Fibroblast of skin of right biceps (primary cell): ENCODE measurements at regions not wholly inside any gene's neighbourhood (a gene's known extent, or its start where the extent isn't known, plus 50 kb on each side); places are given as distances from the start of the nearest gene placed in this dataset.
"Not testable (repeated sequence)": the region's sequence is repeated elsewhere in the genome, so short reads cannot be mapped to it uniquely, and the experiment has no call there.

Experiments
- DNase-seq: peaks from one replicate; pipeline ENCODE4 v3.0.0-alpha.2; 2013

DNA sequence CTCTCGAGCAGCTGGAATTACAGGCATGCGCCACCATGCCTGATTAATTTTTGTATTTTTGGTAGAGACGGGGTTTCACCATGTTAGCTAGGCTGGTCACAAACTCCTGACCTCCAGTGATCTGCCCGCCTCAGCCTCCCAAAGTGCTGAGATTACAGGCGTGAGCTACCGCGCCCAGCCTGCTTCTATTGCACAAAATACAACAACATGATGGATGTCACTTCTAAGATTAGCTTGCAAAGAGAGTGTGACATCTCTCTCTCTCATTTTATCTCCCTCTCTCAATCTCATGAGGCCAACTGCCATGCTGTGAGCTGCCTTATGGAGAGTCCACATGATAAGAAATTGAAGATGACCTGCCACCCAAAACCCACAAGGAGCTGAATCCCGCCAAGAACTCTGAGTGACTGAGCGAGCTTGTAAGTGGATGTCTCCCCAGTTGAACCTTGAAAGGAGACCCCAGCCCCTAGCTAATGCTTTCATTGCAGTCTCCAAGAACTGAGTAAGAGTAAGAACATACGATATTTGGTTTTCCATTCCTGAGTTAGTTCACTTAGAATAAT, 458.5 kb downstream of the RBFOX1 start:
- DNase-seq = no peak

DNA sequence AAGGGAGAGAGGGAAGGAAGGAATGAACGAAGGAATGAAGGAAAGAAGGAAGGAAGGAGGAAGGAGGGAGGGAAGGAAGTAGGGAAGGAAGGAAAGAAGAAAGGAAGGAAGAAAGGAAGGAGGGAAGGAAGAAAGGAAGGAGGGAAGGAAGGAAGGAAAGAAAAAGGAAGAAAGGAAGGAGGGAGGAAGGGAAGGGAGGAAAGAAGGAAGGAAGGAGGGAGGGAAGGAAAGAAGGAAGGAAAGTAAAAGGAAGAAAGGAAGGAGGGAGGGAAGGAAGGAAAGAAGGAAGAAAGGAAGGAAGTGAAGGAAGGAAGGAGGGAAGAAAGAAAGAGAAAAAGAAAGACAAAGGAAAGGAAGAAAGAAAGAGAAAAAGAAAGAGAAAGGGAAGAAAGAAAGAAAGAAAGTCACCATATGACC, 442.4 kb downstream of the RBFOX1 start:
- DNase-seq = no peak

DNA sequence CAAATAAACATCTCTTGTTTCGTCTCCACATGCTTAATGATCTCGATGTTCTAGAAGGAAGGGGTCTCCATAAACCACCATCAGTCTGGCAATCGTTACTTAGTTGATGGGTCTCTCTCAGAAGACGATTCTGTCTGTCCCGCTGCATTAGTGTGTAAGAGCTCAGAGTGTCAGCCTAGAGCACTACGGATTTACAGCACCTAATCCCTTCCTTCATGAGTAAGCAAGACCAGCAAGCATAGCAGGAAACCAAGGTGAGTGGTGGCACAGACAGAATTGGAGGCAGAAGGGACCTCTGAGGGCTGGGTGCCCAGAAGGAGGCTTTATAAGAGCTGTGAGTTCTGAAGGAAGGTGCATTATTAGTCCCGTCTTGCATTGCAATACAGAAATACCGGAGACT, 440.1 kb downstream of the RBFOX1 start:
- no peak for DNase-seq

DNA sequence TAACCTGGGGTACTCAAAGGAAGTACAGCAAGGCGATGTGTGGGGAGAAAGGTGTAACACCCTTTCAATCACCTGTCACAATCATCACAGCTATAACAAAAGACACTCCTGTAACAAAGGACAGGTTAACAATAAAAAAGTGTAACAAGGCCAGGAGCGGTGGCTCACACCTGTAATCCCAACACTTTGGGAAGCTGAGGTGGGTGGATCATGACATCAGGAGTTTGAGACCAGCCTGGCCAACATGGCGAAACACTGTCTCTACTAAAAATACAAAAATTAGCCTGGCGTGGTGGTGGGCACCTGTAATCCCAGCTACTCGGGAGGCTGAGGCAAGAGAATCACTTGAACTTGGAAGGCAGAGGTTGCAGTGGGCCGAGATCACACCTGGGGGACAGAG, 436.4 kb downstream of the RBFOX1 start:
- DNase-seq = not testable (repeated sequence)

DNA sequence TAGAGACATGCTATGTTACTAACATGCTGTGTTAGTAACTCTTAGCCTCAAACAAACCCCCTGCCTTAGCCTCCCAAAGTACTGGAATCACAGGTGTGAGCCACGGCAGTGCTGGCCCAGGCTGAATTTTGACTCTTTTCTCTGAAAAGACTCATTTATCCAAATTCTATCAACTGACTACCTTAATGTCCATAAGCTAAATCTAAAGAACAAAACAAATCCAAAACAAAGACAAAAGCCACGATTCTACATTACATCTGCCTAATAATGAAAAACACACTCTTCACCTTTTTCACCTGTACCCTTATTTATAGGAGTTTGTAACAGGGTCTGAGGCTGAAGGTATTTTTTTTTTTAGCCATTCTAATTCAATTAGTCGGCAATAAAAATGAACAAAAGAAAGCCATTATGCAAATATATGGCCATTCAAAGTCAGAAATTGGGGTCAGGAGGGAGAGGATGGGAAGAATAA, 432.5 kb downstream of the RBFOX1 start:
- no peak for DNase-seq

DNA sequence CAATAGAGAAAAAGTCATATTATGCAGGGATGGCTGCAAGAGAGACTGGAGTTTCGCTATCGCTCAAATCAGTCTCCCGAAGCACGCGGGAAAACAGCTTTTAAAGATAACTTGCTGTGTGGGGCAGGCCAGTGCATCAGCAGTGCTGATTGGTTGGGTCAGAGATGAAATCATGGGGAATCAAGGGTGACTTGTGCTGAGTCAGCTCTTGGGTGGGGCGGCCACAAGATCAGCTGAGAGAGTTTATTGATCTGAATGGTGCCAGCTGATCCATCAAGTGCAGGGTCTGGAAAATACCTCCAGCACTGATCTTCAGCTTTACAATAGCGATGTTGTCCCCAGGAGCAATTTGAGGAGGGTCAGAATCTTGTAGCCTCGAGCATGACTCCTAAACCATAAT, 430.5 kb downstream of the RBFOX1 start:
- DNase-seq = no peak
